ENCODE measurements at regions not wholly inside any gene's neighbourhood (a gene's known extent, or its start where the extent isn't known, plus 50 kb on each side); places are given as distances from the start of the nearest gene placed in this dataset.
A peak's percentile ranks its signal among the peaks of the same experiment; 100 is the strongest.

GRCh38 chrX:87727620-87728019, 210.0 kb downstream of the KLHL4 start:
- DNase-seq = no peak

- DNase-seq = no peak
Measured at GRCh38 chrX:87728024-87728423, 210.4 kb downstream of the KLHL4 start.

GRCh38 chrX:87728459-87728858, 210.9 kb downstream of the KLHL4 start:
- DNase-seq = no peak

GRCh38 chrX:87732133-87732532, 214.5 kb downstream of the KLHL4 start:
- no peak for DNase-seq

- DNase-seq = no peak
Measured at GRCh38 chrX:87736576-87736975, 219.0 kb downstream of the KLHL4 start.

- DNase-seq = no peak
Measured at GRCh38 chrX:87744391-87744790, 226.8 kb downstream of the KLHL4 start.

- DNase-seq = no peak
Measured at GRCh38 chrX:87755493-87755892, 237.9 kb downstream of the KLHL4 start.

- no peak for DNase-seq
Measured at GRCh38 chrX:87788976-87789375, 271.4 kb downstream of the KLHL4 start.

- no peak for DNase-seq
Measured at GRCh38 chrX:87798039-87798438, 280.4 kb downstream of the KLHL4 start.

- peak; percentile 2 for DNase-seq
Measured at GRCh38 chrX:87805829-87806490, 288.4 kb downstream of the KLHL4 start.

GRCh38 chrX:87808576-87809243, 291.1 kb downstream of the KLHL4 start:
- DNase-seq = no peak

- no peak for DNase-seq
Measured at GRCh38 chrX:87813566-87813965, 296.0 kb downstream of the KLHL4 start.

GRCh38 chrX:87846956-87847355, 329.4 kb downstream of the KLHL4 start:
- no peak for DNase-seq

- DNase-seq = no peak
Measured at GRCh38 chrX:87873347-87873941, 355.8 kb downstream of the KLHL4 start.

- peak; percentile 11 for DNase-seq
Measured at GRCh38 chrX:87874043-87874442, 356.4 kb downstream of the KLHL4 start.

- DNase-seq = no peak
Measured at GRCh38 chrX:87878926-87879325, 361.3 kb downstream of the KLHL4 start.

GRCh38 chrX:87890437-87890836, 372.8 kb downstream of the KLHL4 start:
- no peak for DNase-seq

GRCh38 chrX:87895421-87895820, 377.8 kb downstream of the KLHL4 start:
- peak; percentile 10 for DNase-seq

GRCh38 chrX:87896057-87896456, 378.5 kb downstream of the KLHL4 start:
- no peak for DNase-seq

GRCh38 chrX:87900320-87900908, 382.8 kb downstream of the KLHL4 start:
- no peak for DNase-seq

GRCh38 chrX:87901060-87901459, 383.5 kb downstream of the KLHL4 start:
- DNase-seq = no peak

- no peak for DNase-seq
Measured at GRCh38 chrX:87914726-87915125, 397.1 kb downstream of the KLHL4 start.

- no peak for DNase-seq
Measured at GRCh38 chrX:87924619-87925018, 407.0 kb downstream of the KLHL4 start.
